CD4-positive, alpha-beta T cell (primary cell): ENCODE measurements at regions not wholly inside any gene's neighbourhood (a gene's known extent, or its start where the extent isn't known, plus 50 kb on each side); places are given as distances from the start of the nearest gene placed in this dataset.

Source experiments
- ATAC-seq: fragments of 200-7000 bp; cut with Tn5 transposase; one replicate; pipeline ENCODE4 v1.10.0; 2022; ENCODE audit warnings: mild to moderate bottlenecking; ENCODE audit not compliant: poor library complexity
- CTCF ChIA-PET: fragments of 350-600 bp; sonication (Branson Sonifier 250); formaldehyde crosslinking; loops from one replicate; lab custom pipeline; 2021; ENCODE audit warnings: antibody characterized with exemption, inconsistent platforms; lab: Charles Lee
- POLR2A ChIA-PET: fragments of 350-600 bp; sonication (Branson Sonifier 250); formaldehyde crosslinking; loops from one replicate; lab custom pipeline; 2021; ENCODE audit warnings: antibody characterized with exemption, inconsistent platforms; lab: Charles Lee
- DNase-seq, 14 experiments: peaks; one replicate each; pipeline ENCODE4 v3.0.0-alpha.2; 2013 to 2020; ENCODE audit warnings: mixed read lengths in 2 of 14
- H3K27ac ChIP-seq, 2 donors: one replicate each; pipeline versions ENCODE4 v1.5.1 to v1.7.0; 2013; ENCODE audit warnings: low read length in 2 of 2, low read depth in 1 of 2, mild to moderate bottlenecking in 1 of 2
- H3K27me3 ChIP-seq, 2 experiments: 1 replicate in 1 of 2; 2 replicates in 1 of 2; pipeline versions ENCODE4 v1.6.1 to v1.7.0; 2013; ENCODE audit warnings: low read length in 2 of 2, control low read depth in 1 of 2, mild to moderate bottlenecking in 1 of 2, moderate library complexity in 1 of 2; ENCODE audit not compliant: insufficient read depth in 2 of 2, control insufficient read depth in 1 of 2
- H3K36me3 ChIP-seq: one replicate; pipeline ENCODE4 v1.6.1; 2013; ENCODE audit warnings: low read length, control low read depth; ENCODE audit not compliant: insufficient read depth
- H3K4me1 ChIP-seq: one replicate; pipeline ENCODE4 v1.6.1; 2013; ENCODE audit warnings: low read length, control low read depth; ENCODE audit not compliant: insufficient read depth
- H3K4me3 ChIP-seq: one replicate; pipeline ENCODE4 v1.5.1; 2013; ENCODE audit warnings: mild to moderate bottlenecking, low read length, moderate library complexity
- H3K9me3 ChIP-seq, 2 experiments: 1 replicate in 1 of 2; 2 replicates in 1 of 2; pipeline versions ENCODE4 v1.6.1 to v1.7.0; 2013; ENCODE audit warnings: low read length in 2 of 2, mild to moderate bottlenecking in 2 of 2, control low read depth in 1 of 2, moderate library complexity in 1 of 2; ENCODE audit not compliant: control insufficient read depth in 1 of 2, insufficient read depth in 1 of 2
- H3K27ac Mint-ChIP-seq: one replicate; pipeline ENCODE4 v1.8.0; 2020; ENCODE audit warnings: mixed read lengths
- H3K27me3 Mint-ChIP-seq: one replicate; pipeline ENCODE4 v1.8.0; 2021; ENCODE audit warnings: mixed read lengths
- H3K36me3 Mint-ChIP-seq: one replicate; pipeline ENCODE4 v1.8.0; 2021; ENCODE audit warnings: low read depth, mixed read lengths
- H3K4me1 Mint-ChIP-seq: one replicate; pipeline ENCODE4 v1.8.0; 2021; ENCODE audit warnings: low read depth, mixed read lengths
- H3K4me3 Mint-ChIP-seq: one replicate; pipeline ENCODE4 v1.8.0; 2020; ENCODE audit warnings: mild to moderate bottlenecking, mixed read lengths
- H3K9me3 Mint-ChIP-seq: one replicate; pipeline ENCODE4 v1.8.0; 2020; ENCODE audit warnings: mixed read lengths
- CTCF ChIP-seq: fragments of 200-600 bp; IDR thresholded peaks from one replicate; pipeline ENCODE4 v1.8.0; 2022; ENCODE audit warnings: antibody characterized with exemption, mild to moderate bottlenecking
- intact Hi-C, 2 experiments: fragments of 100-400 bp; cut with DNase I in 1 of 2; cut with micrococcal nuclease in 1 of 2; formaldehyde crosslinking; loops; one replicate each; pipeline versions ENCODE4 v1.15.1 to v1.9.0; 2023 to 2025; cut with DNase I, micrococcal nuclease

- Histone ChIP-seq H3K27me3 (peaks cover 4 to 9% of the 10 kb centered on the region in 2 experiments), H3K27ac (no peak overlapping the region), H3K9me3 (peaks cover 0 to 21% of the 10 kb centered on the region in 2 experiments), H3K4me3 (no peak overlapping the region), H3K36me3 (no peaks in the 10 kb centered on the region), H3K4me1 (no peaks in the 10 kb centered on the region)
- Mint-ChIP-seq H3K4me1 (no peaks in the 10 kb centered on the region), H3K27me3 (peaks cover 27% of the 10 kb centered on the region), H3K4me3 (no peak overlapping the region), H3K27ac (no peak overlapping the region), H3K36me3 (no peaks in the 10 kb centered on the region), H3K9me3 (no peaks in the 10 kb centered on the region)
- no peak for ATAC-seq
- intact Hi-C loops: no loop called here
- CTCF ChIA-PET: no interaction called here
- POLR2A ChIA-PET: no interaction called here
- TF ChIP-seq CTCF: no peak
- DNase-seq: no peak
Measured at GRCh38 chr10:128326251-128326650, 200.0 kb upstream of the MKI67 start.

- Histone ChIP-seq H3K4me3 (no peak overlapping the region), H3K9me3 (peaks cover 0 to 21% of the 10 kb centered on the region in 2 experiments), H3K27ac (no peak overlapping the region), H3K4me1 (no peaks in the 10 kb centered on the region), H3K36me3 (no peaks in the 10 kb centered on the region), H3K27me3 (peaks cover 4 to 9% of the 10 kb centered on the region in 2 experiments)
- CTCF ChIA-PET: no interaction called here
- Mint-ChIP-seq H3K4me1 (no peaks in the 10 kb centered on the region), H3K4me3 (no peak overlapping the region), H3K27me3 (peaks cover 25% of the 10 kb centered on the region), H3K36me3 (no peaks in the 10 kb centered on the region), H3K9me3 (no peaks in the 10 kb centered on the region), H3K27ac (no peak overlapping the region)
- no peak for DNase-seq
- TF ChIP-seq CTCF: no peak
- intact Hi-C loops: no loop called here
- POLR2A ChIA-PET: interaction anchor here (0.7 kb wide), 1 partner anchor 17 kb away, joined by 3 read pairs; no protein-coding TSS in a partner anchor
- no peak for ATAC-seq
Measured at GRCh38 chr10:128326851-128327250, 200.6 kb upstream of the MKI67 start.

- intact Hi-C loops: no loop called here
- CTCF ChIA-PET: no interaction called here
- Histone ChIP-seq H3K27me3 (peaks cover 0 to 4% of the 10 kb centered on the region in 2 experiments), H3K36me3 (no peaks in the 10 kb centered on the region), H3K4me1 (no peaks in the 10 kb centered on the region), H3K27ac (no peak overlapping the region), H3K9me3 (no peaks in the 10 kb centered on the region), H3K4me3 (no peak overlapping the region)
- POLR2A ChIA-PET: no interaction called here
- DNase-seq (no peak), ATAC-seq (no peak)
- no peak for TF ChIP-seq CTCF
- no peak overlapping the region for H3K4me3 Mint-ChIP-seq
- H3K27me3 Mint-ChIP-seq: peaks cover 20% of the 10 kb centered on the region
- H3K9me3 Mint-ChIP-seq: no peaks in the 10 kb centered on the region
- H3K4me1 Mint-ChIP-seq: no peaks in the 10 kb centered on the region
- H3K36me3 Mint-ChIP-seq: no peaks in the 10 kb centered on the region
- H3K27ac Mint-ChIP-seq: no peak overlapping the region
Measured at GRCh38 chr10:128336401-128336800, 210.2 kb upstream of the MKI67 start.
